GM12878 (cell line): ENCODE measurements at regions not wholly inside any gene's neighbourhood (a gene's known extent, or its start where the extent isn't known, plus 50 kb on each side); places are given as distances from the start of the nearest gene placed in this dataset.
A peak's percentile ranks its signal among the peaks of the same experiment; 100 is the strongest.
"Not testable (repeated sequence)": the region's sequence is repeated elsewhere in the genome, so short reads cannot be mapped to it uniquely, and the experiment has no call there.

ENCODE experiments used
- ATAC-seq: fragments of 200-7000 bp; cut with Tn5 transposase; 3 replicates; pipeline ENCODE4 v1.9.1; 2020; ENCODE audit warnings: mild to moderate bottlenecking, moderate library complexity
- BruUV-seq: library from RNA; stranded (reverse); fragments of 400-500 nt; replicated peaks from 2 replicates; lab custom pipeline; 2021; lab: Mats Ljungman, UMichigan
- CTCF ChIA-PET: fragments of 300-600 bp; sonication (Branson Sonifier 250); formaldehyde crosslinking; extraction: SDS; loops from one replicate; lab custom pipeline; 2021; ENCODE audit warnings: inconsistent platforms; lab: Yijun Ruan, JAX
- POLR2A ChIA-PET: fragments of 350-600 bp; formaldehyde crosslinking; extraction: SDS; loops from one replicate; lab custom pipeline; 2021; ENCODE audit warnings: inconsistent platforms; lab: Charles Lee
- RAD21 ChIA-PET: fragments of 300-600 bp; sonication (Branson Sonifier 250); formaldehyde crosslinking; loops from one replicate; lab custom pipeline; 2023; ENCODE audit warnings: antibody characterized with exemption; ENCODE audit not compliant: unreplicated experiment; lab: Charles Lee
- SMC1A ChIA-PET: fragments of 300-600 bp; sonication (Branson Sonifier 250); formaldehyde crosslinking; loops from one replicate; lab custom pipeline; 2023; ENCODE audit not compliant: unreplicated experiment, uncharacterized antibody; lab: Charles Lee
- DNase-seq: peaks from one replicate; pipeline ENCODE4 v3.0.0-alpha.2; 2011; ENCODE audit warnings: low read depth, low spot score
- FAIRE-seq: peaks from 3 replicates; lab custom pipeline; 2011; peaks lifted over from hg19 to GRCh38; lab: Jason Lieb, UNC
- H2AFZ ChIP-seq: 2 replicates; pipeline ENCODE4 v1.6.0; 2011; ENCODE audit warnings: low read depth, low read length, control low read depth; ENCODE audit not compliant: control insufficient read depth
- H3K27ac ChIP-seq: 2 replicates; pipeline ENCODE4 v1.5.1; 2011; ENCODE audit warnings: control low read depth; ENCODE audit not compliant: control insufficient read depth, insufficient read depth
- H3K27me3 ChIP-seq, 2 experiments: replicated peaks in 1 of 2; 2 replicates each; pipeline versions ENCODE4 v1.6.0 to v1.6.1; 2011; ENCODE audit warnings: low read length in 1 of 2; ENCODE audit not compliant: control insufficient read depth in 2 of 2, insufficient read depth in 2 of 2
- H3K36me3 ChIP-seq, 2 experiments: 2 replicates each; pipeline ENCODE4 v1.5.1; 2011; ENCODE audit warnings: low read length in 1 of 2; ENCODE audit not compliant: control insufficient read depth in 2 of 2, insufficient read depth in 2 of 2
- H3K4me1 ChIP-seq: 2 replicates; pipeline ENCODE4 v1.6.1; 2011; ENCODE audit warnings: mild to moderate bottlenecking, low read length, moderate library complexity, mixed read lengths; ENCODE audit not compliant: control insufficient read depth, insufficient read depth
- H3K4me2 ChIP-seq: 2 replicates; pipeline ENCODE4 v1.6.0; 2011; ENCODE audit warnings: control low read depth; ENCODE audit not compliant: control insufficient read depth, insufficient read depth
- H3K4me3 ChIP-seq: fragments of 200-600 bp; sonication (generic); 2 replicates; pipeline ENCODE4 v1.5.1; 2016
- H3K79me2 ChIP-seq: 2 replicates; pipeline ENCODE4 v1.6.0; 2011; ENCODE audit warnings: low read length; ENCODE audit not compliant: control insufficient read depth, insufficient read depth
- H3K9ac ChIP-seq: 2 replicates; pipeline ENCODE4 v1.8.0; 2011; ENCODE audit warnings: low read length, control low read depth, mixed read lengths; ENCODE audit not compliant: control insufficient read depth, insufficient read depth
- H3K9me3 ChIP-seq: replicated peaks from 3 replicates; pipeline ENCODE4 v1.5.1; 2011; ENCODE audit warnings: mild to moderate bottlenecking, low read length; ENCODE audit not compliant: control insufficient read depth, insufficient read depth
- H4K20me1 ChIP-seq: 2 replicates; pipeline ENCODE4 v1.6.0; 2011; ENCODE audit not compliant: control insufficient read depth, insufficient read depth
- CTCF ChIP-seq, 3 experiments: IDR thresholded peaks in 2 of 3; conservative IDR thresholded peaks in 1 of 3; 2 replicates each; pipeline ENCODE4 v1.5.1; 2011; ENCODE audit warnings: low read depth in 3 of 3, low read length in 3 of 3, mild to moderate bottlenecking in 3 of 3, control low read depth in 2 of 3, moderate library complexity in 2 of 3, inconsistent platforms in 1 of 3, mixed read lengths in 1 of 3; ENCODE audit not compliant: control insufficient read depth in 2 of 3, insufficient read depth in 1 of 3; ENCODE audit errors: extremely low read depth in 1 of 3
- HCFC1 ChIP-seq: fragments of 150-350 bp; IDR thresholded peaks from 2 replicates; pipeline ENCODE4 v1.6.1; 2014; ENCODE audit warnings: low read length
- RAD21 ChIP-seq: IDR thresholded peaks from 2 replicates; pipeline ENCODE4 v1.6.1; 2011; ENCODE audit warnings: mild to moderate bottlenecking, low read depth, low read length, moderate library complexity; ENCODE audit not compliant: insufficient read depth
- SMC3 ChIP-seq: IDR thresholded peaks from 2 replicates; pipeline ENCODE4 v1.6.1; 2011; ENCODE audit warnings: low read length, improper control_type of control experiment, borderline replicate concordance
- WGBS: methylation state at CpG from one replicate; pipeline ENCODE4 v1.1.6; 2016; ENCODE audit warnings: low lambda C conversion rate; ENCODE audit not compliant: insufficient replicate concordance, insufficient coverage; ENCODE audit errors: missing lambda C conversion rate; 5-methylcytosine and 5-hydroxymethylcytosine counted together
- in situ Hi-C: fragments of 300-500 bp; cut with MboI; formaldehyde crosslinking; loops from 9 replicates; pipeline ENCODE4 v1.14.3; 2018; ENCODE audit warnings: mixed read lengths
- intact Hi-C: fragments of 100-400 bp; cut with micrococcal nuclease; formaldehyde crosslinking; loops from one replicate; pipeline ENCODE4 v1.14.2; 2022; ENCODE audit not compliant: unreplicated experiment

GRCh38 chr6:28682956-28683685, 157.4 kb downstream of the GPX5 start:
- BruUV-seq, H4K20me1 ChIP-seq, in situ Hi-C loops, H3K4me1 ChIP-seq, H3K36me3 ChIP-seq, H3K4me2 ChIP-seq, H3K4me3 ChIP-seq, FAIRE-seq, H3K9ac ChIP-seq, ATAC-seq, H3K9me3 ChIP-seq, SMC1A ChIA-PET, H3K79me2 ChIP-seq, H2AFZ ChIP-seq, H3K27me3 ChIP-seq, H3K27ac ChIP-seq, DNase-seq, POLR2A ChIA-PET: not testable (repeated sequence)
- ChIA-PET CTCF (interaction anchor here (1.2 to 2.9 kb wide), 2 partner anchors 299 to 333 kb away, joined by 3 to 11 read pairs; no protein-coding TSS in a partner anchor), RAD21 (interaction anchor here (0.8 to 1.8 kb wide), 2 partner anchors 10 to 187 kb away, joined by 3 to 4 read pairs; no protein-coding TSS in a partner anchor)
- 56% methylated on average over 16 of the region's 16 CpGs for WGBS
- intact Hi-C loops: loop anchor here (5.0 to 10.0 kb wide), 4 partner anchors 141 to 778 kb away; no protein-coding TSS in a partner anchor

- in situ Hi-C loops (no loop called here), intact Hi-C loops (loop anchor here (5.0 to 10.0 kb wide), 4 partner anchors 142 to 779 kb away; no protein-coding TSS in a partner anchor)
- no peak overlapping the region for H3K4me3 ChIP-seq
- POLR2A ChIA-PET: no interaction called here
- CTCF ChIA-PET: interaction anchor here (0.7 to 2.9 kb wide), 7 partner anchors 9 to 332 kb away, joined by 3 to 13 read pairs (median 4); no protein-coding TSS in a partner anchor
- no peak overlapping the region for H3K27ac ChIP-seq
- H4K20me1 ChIP-seq: no peaks in the 10 kb centered on the region
- no peaks in the 10 kb centered on the region for H3K27me3 ChIP-seq
- FAIRE-seq (peak; percentile 27), ATAC-seq (peak; percentile 60), DNase-seq (no peak)
- RAD21 ChIA-PET: interaction anchor here (0.8 to 1.8 kb wide), 2 partner anchors 11 to 188 kb away, joined by 3 to 4 read pairs; no protein-coding TSS in a partner anchor
- 31% methylated on average over 9 of the region's 9 CpGs for WGBS
- TF ChIP-seq HCFC1 (no peak), SMC3 (peak; percentile 52), RAD21 (peak; percentile 76), CTCF (IDR thresholded peaks at IDR 0.05 in 2 of 3, conservative IDR thresholded peaks at IDR 0.05 in 1 of 3; ENCODE audit: control insufficient read depth in 2 of 3, extremely low read depth in 1 of 3, insufficient read depth in 1 of 3, low read depth in 3 of 3, low read length in 3 of 3) (peak; percentile 52 to 62 (median 60); a peak in 5 of 6 replicates)
- H3K4me2 ChIP-seq: no peak overlapping the region
- H3K9ac ChIP-seq: no peak overlapping the region
- SMC1A ChIA-PET: interaction anchor here (1.9 kb wide), 1 partner anchor 153 kb away, joined by 4 read pairs; no protein-coding TSS in a partner anchor
- no peaks in the 10 kb centered on the region for H3K79me2 ChIP-seq
- H2AFZ ChIP-seq: no peak overlapping the region
- BruUV-seq: no TSS peak
- H3K4me1 ChIP-seq: no peaks in the 10 kb centered on the region
- H3K9me3 ChIP-seq: no peaks in the 10 kb centered on the region
- H3K36me3 ChIP-seq: no peaks in the 10 kb centered on the region
Observed at GRCh38 chr6:28683945-28684538, 158.4 kb downstream of the GPX5 start.

DNA sequence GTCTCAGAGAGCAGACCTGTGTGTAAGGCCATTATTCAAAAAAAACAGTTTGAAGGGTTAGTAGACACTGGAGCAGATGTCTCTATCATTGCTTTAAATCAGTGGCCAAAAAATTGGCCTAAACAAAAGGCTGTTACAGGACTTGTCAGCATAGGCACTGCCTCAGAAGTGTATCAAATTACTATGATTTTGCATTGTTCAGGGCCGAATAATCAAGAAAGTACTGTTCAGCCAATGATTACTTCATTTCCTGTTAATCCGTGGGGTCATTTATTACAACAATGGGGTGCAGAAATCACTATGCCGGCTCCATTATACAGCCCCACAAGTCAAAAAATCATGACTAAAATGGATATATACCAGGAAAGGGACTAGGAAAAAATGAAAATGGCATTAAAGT, 160.3 kb downstream of the GPX5 start:
- H2AFZ ChIP-seq, H4K20me1 ChIP-seq, H3K27me3 ChIP-seq, ATAC-seq, BruUV-seq, DNase-seq, H3K4me3 ChIP-seq, H3K4me2 ChIP-seq, H3K27ac ChIP-seq, FAIRE-seq, H3K4me1 ChIP-seq, H3K9ac ChIP-seq, POLR2A ChIA-PET, H3K79me2 ChIP-seq, H3K9me3 ChIP-seq, H3K36me3 ChIP-seq: not testable (repeated sequence)
- WGBS: 22% methylated on average over 3 of the region's 3 CpGs
- in situ Hi-C loops (loop anchor here (5.0 kb wide), 1 partner anchor 331 kb away; no protein-coding TSS in a partner anchor), intact Hi-C loops (loop anchor here (1.0 to 10.0 kb wide), 4 partner anchors 151 to 901 kb away; partner anchors contain the start of gene OR2H2)
- CTCF ChIA-PET: interaction anchor here (1.1 to 2.9 kb wide), 5 partner anchors 42 to 330 kb away, joined by 3 to 13 read pairs (median 5); no protein-coding TSS in a partner anchor
- SMC1A ChIA-PET: interaction anchor here (1.1 to 1.9 kb wide), 2 partner anchors 151 to 190 kb away, joined by 3 to 4 read pairs; no protein-coding TSS in a partner anchor
- RAD21 ChIA-PET: interaction anchor here (0.8 kb wide), 1 partner anchor 904 kb away, joined by 3 read pairs; no protein-coding TSS in a partner anchor
